Activated B cell treated with CpG ODN at 0.5 μM for 24 hours (primary cell): ENCODE measurements at regions not wholly inside any gene's neighbourhood (a gene's known extent, or its start where the extent isn't known, plus 50 kb on each side); places are given as distances from the start of the nearest gene placed in this dataset.

Experiments used
- ATAC-seq: fragments of 200-7000 bp; cut with Tn5 transposase; one replicate; pipeline ENCODE4 v1.10.0; 2021; ENCODE audit warnings: low read depth, mild to moderate bottlenecking, moderate library complexity
- CTCF ChIA-PET: fragments of 350-600 bp; sonication (Branson Sonifier 250); formaldehyde crosslinking; loops from one replicate; lab custom pipeline; 2021; ENCODE audit warnings: antibody characterized with exemption; lab: Charles Lee
- POLR2A ChIA-PET: fragments of 350-600 bp; sonication (Branson Sonifier 250); formaldehyde crosslinking; loops from one replicate; lab custom pipeline; 2021; ENCODE audit warnings: antibody characterized with exemption; lab: Charles Lee
- DNase-seq: peaks from one replicate; pipeline ENCODE4 v3.0.0; 2022
- H3K27ac Mint-ChIP-seq: one replicate; pipeline ENCODE4 v1.8.0; 2020; ENCODE audit warnings: mixed read lengths
- H3K27me3 Mint-ChIP-seq: one replicate; pipeline ENCODE4 v1.8.0; 2021; ENCODE audit warnings: mixed read lengths
- H3K36me3 Mint-ChIP-seq: one replicate; pipeline ENCODE4 v1.8.0; 2021; ENCODE audit warnings: low read depth, mixed read lengths
- H3K4me1 Mint-ChIP-seq: one replicate; pipeline ENCODE4 v1.8.0; 2021; ENCODE audit warnings: mixed read lengths
- H3K4me3 Mint-ChIP-seq: one replicate; pipeline ENCODE4 v1.8.0; 2020; ENCODE audit warnings: mild to moderate bottlenecking, mixed read lengths
- H3K9me3 Mint-ChIP-seq: one replicate; pipeline ENCODE4 v1.8.0; 2020; ENCODE audit warnings: mixed read lengths
- CTCF ChIP-seq: fragments of 200-600 bp; IDR thresholded peaks from one replicate; pipeline ENCODE4 v1.8.0; 2022; ENCODE audit warnings: antibody characterized with exemption, mild to moderate bottlenecking
- intact Hi-C: fragments of 100-400 bp; cut with micrococcal nuclease; formaldehyde crosslinking; loops from one replicate; pipeline ENCODE4 v1.15.1; 2024

GRCh38 chr3:195015021-195015420 is 255.9 kb downstream of the XXYLT1 start:
- peaks cover 15% of the 10 kb centered on the region for H3K27me3 Mint-ChIP-seq
- no peaks in the 10 kb centered on the region for H3K36me3 Mint-ChIP-seq
- no peak overlapping the region for H3K4me3 Mint-ChIP-seq
- intact Hi-C loops = no loop called here
- no peak for ATAC-seq
- ChIA-PET POLR2A (no interaction called here), CTCF (no interaction called here)
- DNase-seq = no peak
- no peak overlapping the region for H3K27ac Mint-ChIP-seq
- H3K9me3 Mint-ChIP-seq = no peaks in the 10 kb centered on the region
- H3K4me1 Mint-ChIP-seq = peaks cover 4% of the 10 kb centered on the region
- no peak for TF ChIP-seq CTCF

DNA sequence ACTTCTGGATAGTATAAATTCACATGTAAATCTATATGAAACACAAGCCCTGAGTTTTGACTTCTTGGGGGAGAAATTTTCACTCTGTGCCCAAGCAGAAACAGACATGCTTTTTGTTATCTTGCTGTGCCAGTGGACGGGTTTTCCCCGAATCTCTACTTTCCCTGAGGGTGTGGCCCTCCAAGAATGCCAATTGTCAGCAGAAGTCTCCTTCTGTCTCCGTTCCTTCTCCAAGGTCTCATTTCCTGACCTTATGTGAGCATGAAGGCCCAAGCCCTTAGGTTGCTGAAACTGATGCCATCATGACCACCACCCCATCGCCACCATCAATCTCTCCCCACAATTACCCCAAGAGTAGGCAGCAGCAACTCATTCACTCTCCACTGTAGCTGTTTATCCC is 253.8 kb downstream of the XXYLT1 start:
- intact Hi-C loops = no loop called here
- Mint-ChIP-seq H3K4me3 (no peak overlapping the region), H3K27ac (no peak overlapping the region), H3K4me1 (no peaks in the 10 kb centered on the region), H3K27me3 (peaks cover 19% of the 10 kb centered on the region), H3K9me3 (no peaks in the 10 kb centered on the region), H3K36me3 (no peaks in the 10 kb centered on the region)
- no peak for TF ChIP-seq CTCF
- ATAC-seq (no peak), DNase-seq (no peak)
- ChIA-PET POLR2A (interaction anchor here (0.5 kb wide), 1 partner anchor 217 kb away, joined by 6 read pairs; no protein-coding TSS in a partner anchor), CTCF (no interaction called here)
